ENCODE measurements at regions not wholly inside any gene's neighbourhood (a gene's known extent, or its start where the extent isn't known, plus 50 kb on each side); places are given as distances from the start of the nearest gene placed in this dataset.

- TF ChIP-seq NRF1 (IDR thresholded peaks at IDR 0.05; ENCODE audit: low read depth, low read length) (no peak), ATF3 (IDR thresholded peaks at IDR 0.05; ENCODE audit: insufficient read depth, low read depth, low read length) (no peak), POLR2A (IDR thresholded peaks at IDR 0.05; ENCODE audit: control extremely low read depth in 1 of 2, low read depth in 2 of 2, low read length in 2 of 2) (no peak), CTCF (IDR thresholded peaks at IDR 0.05; ENCODE audit: control extremely low read depth in 1 of 3, insufficient read depth in 1 of 3, low read depth in 1 of 3, low read length in 3 of 3) (no peak), EZH2 (IDR thresholded peaks at IDR 0.05; ENCODE audit: low read depth, low read length, severe bottlenecking) (no peak), CHD1 (IDR thresholded peaks at IDR 0.05; ENCODE audit: low read depth, low read length) (no peak), TAF1 (IDR thresholded peaks at IDR 0.05; ENCODE audit: low read depth, low read length) (no peak), BCL11A (IDR thresholded peaks at IDR 0.05; ENCODE audit: low read depth in 2 of 2, low read length in 2 of 2) (no peak), SIX5 (IDR thresholded peaks at IDR 0.05; ENCODE audit: low read depth, low read length) (no peak), SAP30 (IDR thresholded peaks at IDR 0.05; ENCODE audit: insufficient read depth, insufficient replicate concordance, low read length) (no peak), GABPA (IDR thresholded peaks at IDR 0.05; ENCODE audit: borderline replicate concordance, insufficient read depth, low read length) (no peak), RAD21 (IDR thresholded peaks at IDR 0.05 in 1 of 2, conservative IDR thresholded peaks at IDR 0.05 in 1 of 2; ENCODE audit: low read depth in 2 of 2, low read length in 2 of 2) (no peak)
- TF ChIP-seq, protein P1, sequence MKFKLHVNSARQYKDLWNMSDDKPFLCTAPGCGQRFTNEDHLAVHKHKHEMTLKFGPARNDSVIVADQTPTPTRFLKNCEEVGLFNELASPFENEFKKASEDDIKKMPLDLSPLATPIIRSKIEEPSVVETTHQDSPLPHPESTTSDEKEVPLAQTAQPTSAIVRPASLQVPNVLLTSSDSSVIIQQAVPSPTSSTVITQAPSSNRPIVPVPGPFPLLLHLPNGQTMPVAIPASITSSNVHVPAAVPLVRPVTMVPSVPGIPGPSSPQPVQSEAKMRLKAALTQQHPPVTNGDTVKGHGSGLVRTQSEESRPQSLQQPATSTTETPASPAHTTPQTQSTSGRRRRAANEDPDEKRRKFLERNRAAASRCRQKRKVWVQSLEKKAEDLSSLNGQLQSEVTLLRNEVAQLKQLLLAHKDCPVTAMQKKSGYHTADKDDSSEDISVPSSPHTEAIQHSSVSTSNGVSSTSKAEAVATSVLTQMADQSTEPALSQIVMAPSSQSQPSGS (IDR thresholded peaks at IDR 0.05; ENCODE audit: low read length), result no peak
Observed at GRCh38 chr1:173413271-173413707, 63.8 kb upstream of the PRDX6 start.

All from H1 (cell line).